ENCODE measurements at regions not wholly inside any gene's neighbourhood (a gene's known extent, or its start where the extent isn't known, plus 50 kb on each side); places are given as distances from the start of the nearest gene placed in this dataset.
"Not testable (repeated sequence)": the region's sequence is repeated elsewhere in the genome, so short reads cannot be mapped to it uniquely, and the experiment has no call there.

DNA sequence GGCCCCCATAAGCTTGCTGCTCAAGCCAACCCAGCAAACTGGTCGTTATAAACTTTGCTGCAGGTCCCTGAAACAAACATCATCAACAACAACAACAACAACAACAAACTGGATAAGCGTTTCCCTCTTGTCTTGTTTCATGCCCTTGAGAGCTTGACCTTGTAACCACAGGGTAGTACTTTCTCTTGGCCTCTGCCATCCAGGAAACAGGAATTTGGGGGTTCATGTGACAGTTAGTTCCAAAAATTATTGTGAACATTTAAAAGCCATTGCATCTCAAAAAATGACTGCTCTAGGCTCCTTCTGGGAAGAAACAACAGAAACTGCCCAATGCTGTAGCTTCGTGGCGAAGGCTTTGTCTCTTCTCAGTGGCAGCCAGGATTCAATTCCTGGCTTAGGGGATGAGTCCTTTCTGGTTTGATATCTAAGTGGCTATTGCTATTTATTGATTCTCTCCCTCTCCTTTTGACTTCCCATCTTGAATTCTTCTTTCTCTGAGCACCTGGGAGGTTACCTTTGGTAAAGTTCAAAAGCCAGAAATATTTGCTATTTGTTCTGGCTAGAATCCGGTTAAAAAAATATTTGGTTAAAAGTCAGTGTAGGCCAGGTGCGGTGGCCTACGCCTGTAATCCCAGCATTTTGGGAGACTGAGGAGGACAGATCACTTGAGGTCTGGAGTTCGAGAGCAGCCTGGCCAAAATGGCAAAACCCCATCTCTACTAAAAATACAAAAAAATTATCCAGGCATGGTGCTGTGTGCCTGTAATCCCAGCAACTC is 52.0 kb upstream of the CPM start:
- no peak for DNase-seq (ENCODE audit: low read depth)

DNA sequence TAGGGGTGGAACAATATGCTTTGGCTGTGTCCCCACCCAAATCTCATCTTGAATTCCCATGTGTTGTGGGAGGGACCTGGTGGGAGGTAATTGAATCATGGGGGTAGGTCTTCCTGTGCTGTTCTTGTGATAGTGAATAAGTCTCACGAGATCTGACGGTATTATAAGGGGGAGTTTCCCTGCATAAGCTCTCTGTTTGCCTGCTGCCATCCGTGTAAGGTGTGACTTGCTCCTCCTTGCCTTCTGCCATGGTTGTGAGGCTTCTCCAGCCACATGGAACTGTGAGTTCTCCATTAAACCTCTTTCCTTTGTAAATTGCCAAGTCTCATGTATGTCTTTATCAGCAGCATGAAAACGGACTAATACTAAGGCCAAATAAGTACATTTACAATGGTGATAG is 64.6 kb upstream of the CPM start:
- not testable (repeated sequence) for DNase-seq (ENCODE audit: low read depth)

DNA sequence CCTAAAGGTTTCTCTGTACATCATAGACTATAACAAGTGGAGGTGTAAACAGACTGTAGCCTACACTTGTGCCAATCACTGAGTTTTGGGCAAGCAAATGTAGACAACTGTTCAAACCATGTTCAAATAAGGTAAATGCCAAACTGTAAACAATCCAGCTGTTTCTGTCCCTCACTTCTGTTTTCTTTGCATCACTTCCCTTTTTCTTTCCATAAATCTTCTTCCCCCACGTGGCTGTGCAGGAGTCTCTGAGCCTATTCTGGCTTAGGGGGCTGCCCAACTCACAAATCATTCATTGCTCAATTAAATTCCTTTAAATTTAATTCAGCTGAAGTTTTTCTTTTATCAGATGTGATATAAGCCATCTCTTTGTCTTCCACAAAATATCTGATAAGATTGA is 65.1 kb upstream of the CPM start:
- no peak for DNase-seq (ENCODE audit: low read depth)

DNA sequence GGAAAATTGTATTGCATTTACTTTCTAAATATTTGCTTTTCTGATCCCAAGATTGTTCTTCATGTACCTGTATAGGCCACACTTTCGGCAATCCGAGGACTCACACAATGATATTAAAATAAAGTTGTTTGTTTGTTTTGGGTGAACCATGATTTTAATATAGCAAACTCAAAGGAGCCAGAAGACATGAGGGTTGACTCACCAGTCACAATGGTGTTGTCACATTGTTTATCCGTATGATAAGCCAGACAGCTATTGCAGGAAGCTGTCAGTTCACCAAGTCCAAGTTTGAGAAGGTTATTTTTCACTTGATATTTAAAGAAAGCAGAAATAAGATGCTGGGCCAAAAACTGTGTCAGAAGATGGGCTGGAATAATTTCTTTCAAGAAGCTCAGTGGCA is 67.1 kb upstream of the CPM start:
- DNase-seq (ENCODE audit: low read depth), result no peak

DNA sequence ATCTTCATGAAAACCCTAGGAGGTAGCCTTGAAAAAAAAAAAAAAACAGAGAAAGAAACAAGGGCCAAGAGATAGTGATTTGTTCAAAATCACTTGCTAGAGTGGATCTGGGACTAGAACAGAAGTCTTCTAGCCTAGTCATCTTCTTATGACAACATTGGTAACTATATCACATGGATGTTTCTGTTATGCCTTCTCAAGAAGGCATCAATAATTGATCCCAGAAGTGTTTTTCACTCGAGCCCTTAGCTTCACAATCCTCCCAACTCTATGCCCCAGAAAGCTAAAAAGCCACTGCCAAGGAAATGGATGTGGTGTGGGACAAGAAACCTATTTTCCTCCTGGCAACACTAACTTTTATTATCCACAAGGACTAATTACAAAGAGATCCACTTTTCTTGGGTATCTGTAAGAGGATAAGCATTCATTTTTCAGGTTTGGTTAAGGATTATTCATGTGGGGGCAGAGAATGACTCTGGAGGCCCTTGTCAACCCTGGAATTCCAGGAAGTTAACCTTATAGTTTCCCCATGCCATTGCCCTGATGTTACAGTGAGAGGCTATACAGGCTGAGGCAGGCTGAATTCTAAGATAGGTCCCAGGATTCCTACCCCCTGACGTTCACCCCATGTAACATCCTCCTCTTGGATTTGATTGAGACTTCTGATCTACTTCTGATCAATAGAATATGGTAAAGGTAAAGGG is 67.7 kb upstream of the CPM start:
- DNase-seq (ENCODE audit: low read depth), result no peak

DNA sequence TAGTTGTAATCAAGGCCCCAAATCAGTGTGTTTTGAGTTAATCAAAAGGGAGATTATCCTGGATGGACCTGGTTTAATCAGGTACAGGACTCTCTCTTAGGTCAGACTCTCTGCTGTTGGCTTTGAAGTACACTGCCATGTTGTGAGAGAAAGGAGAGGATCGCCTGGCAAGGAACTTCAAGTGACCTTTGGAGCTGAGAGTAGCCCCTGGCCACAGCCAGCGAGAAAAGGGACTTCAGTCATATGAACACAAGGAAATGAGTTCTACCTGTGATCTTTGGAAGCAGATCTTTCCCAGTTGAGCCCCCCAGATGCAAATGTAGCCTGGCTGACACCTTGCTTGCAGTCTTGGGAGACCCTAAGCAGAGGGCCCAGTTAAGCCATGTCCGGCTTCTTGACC is 68.3 kb upstream of the CPM start:
- no peak for DNase-seq (ENCODE audit: low read depth)

DNA sequence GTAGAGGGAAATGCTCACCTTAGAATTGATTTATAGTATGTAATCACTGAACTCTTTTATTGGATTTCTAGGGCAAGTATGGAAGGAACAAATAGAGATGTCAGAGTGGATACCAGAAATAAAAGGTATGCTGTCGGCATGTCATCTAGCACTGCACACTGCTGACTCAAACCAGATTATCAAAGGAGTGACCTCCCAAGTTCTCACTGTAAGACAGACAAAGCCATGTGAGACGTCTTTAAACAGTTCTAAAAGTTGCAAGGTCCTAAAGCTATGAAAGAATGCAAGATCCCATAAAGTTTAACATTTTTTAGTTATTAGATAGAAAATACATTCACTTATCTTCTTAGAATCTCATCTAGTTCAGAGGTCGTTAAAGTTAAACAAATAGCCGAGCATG is 70.0 kb upstream of the CPM start:
- DNase-seq (ENCODE audit: low read depth), result no peak

DNA sequence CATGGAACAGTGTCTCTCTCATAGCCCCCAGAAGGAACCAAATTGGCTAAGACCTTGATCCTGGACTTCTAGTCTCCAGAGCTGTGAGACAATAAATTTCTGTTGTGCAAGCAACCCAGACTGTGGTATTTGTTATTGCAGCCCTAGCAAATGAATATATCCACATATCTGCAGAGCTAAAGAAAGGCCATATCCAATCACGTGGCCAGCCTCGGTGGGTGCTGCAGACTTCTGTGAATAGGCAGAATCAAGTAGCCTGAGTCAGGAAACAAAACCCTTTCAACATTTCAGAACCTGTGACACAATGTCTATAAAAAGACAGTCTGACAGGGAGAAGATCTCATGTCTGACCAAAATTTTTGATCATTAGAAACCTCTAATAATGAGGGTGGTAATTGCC is 71.0 kb upstream of the CPM start:
- DNase-seq (ENCODE audit: low read depth), result no peak

DNA sequence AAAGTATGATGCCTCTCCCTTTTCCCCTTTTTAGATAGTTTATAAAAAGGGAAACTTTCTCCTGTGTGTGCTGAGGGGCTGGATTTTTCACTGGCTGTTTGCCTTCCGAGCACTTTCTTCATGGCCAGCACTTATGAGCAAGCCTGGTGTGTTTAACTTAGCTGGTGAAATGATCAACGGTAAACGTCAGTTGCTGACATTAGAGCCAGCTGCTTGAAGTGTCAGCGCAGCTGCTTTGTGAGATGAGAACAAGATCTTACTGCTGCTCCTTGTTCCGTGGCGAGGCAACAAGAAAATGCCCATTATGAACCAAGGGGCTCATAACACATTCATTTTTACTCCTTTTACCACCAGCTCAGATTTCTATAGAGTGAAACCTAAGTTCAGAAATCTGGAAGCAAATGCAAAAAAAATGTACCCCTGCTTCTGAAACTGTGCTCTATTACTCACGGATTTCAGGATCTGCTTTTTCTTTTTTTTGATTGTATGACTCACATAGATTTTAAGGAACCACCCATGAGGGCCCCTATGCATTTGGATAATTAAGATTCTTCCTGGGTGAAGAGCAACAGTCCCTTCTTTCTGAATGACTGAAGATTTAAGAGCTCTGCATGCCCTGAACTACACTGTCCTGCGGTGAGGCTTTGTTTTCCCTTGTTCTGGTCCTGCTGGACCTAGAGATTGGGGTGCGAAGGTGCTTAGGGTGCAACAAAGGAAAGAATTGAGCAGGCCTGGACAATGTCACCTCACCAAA is 74.3 kb upstream of the CPM start:
- no peak for DNase-seq (ENCODE audit: low read depth)

DNA sequence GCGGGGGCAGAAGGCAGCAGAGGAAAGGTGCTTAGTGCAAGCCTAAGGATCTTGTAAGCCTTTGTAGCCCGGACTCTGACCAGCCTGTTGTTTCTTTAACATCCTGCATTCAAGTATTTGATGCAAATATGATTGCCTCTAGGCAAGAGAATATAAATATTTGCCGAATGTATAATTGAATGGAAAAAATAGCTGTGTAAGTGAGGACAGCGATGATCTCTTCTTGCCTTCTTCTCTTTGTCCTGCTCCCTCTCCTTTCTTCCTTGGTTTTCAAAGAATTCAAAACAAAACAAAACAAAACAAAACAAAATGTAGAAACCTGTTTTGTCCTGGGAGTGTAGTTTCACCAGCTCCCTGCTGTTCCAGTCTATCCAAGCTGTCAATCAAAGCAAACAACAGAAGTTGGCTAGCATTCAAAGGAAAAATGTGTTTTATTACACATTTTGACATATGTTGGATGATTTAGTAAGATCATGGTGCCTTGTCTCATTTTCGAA is 74.9 kb upstream of the CPM start:
- no peak for DNase-seq (ENCODE audit: low read depth)

DNA sequence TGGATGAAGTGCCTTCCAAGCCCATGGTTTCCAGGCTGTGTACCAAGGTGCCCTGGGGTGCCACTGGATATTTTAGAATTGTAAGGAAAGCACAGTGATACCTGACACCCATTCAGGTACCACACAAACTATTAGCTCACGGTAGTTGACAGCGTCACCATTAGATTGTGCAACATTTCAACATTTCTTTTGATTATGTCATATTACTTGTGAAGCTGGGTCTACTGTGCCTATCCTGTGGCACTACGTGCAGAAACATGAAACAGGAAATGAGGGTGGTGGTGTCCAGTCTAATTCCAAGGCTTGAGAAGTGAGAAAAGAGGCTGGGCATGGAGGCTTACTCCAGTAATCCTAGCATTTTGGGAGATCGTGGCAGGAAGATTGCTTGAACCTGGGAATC is 75.5 kb upstream of the CPM start:
- DNase-seq (ENCODE audit: low read depth), result no peak

DNA sequence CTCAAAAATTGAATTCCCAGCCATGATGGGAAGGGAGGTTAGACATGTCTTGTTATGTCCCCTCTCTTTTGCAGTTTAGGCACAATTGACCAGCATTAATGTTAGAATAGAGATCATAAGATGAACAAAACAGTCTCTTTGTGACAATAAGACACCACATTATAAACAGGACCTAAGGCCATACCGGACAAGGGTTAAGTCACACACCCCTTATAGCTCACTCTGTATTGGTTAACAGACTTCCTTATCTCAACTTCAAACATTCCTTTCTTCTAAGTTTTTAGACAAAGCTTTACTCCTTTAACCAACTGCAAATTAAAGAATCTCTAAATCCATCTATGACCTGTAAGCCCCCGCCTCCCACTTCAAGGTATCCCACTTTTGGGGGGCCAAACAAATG is 81.1 kb upstream of the CPM start:
- DNase-seq (ENCODE audit: low read depth), result no peak

DNA sequence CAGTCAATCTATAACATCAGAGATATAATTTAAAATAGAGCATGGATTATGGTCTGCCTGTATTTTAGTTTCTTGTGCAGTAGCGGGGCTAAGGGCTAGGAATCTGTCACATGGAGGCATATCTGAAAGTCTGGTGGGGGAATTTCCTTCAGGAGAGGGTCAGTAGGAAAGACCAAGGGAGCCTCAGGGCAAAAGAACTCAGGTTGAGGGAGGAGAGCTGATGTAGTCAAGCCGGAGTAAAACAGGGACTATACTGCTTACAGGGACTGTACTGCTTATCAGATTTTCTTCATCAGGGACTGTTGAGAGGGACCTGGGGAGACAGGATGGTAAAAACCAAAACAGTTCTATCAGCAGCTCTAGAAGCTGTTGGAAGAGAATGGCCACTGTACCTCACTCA is 82.0 kb upstream of the CPM start:
- no peak for DNase-seq (ENCODE audit: low read depth)

DNA sequence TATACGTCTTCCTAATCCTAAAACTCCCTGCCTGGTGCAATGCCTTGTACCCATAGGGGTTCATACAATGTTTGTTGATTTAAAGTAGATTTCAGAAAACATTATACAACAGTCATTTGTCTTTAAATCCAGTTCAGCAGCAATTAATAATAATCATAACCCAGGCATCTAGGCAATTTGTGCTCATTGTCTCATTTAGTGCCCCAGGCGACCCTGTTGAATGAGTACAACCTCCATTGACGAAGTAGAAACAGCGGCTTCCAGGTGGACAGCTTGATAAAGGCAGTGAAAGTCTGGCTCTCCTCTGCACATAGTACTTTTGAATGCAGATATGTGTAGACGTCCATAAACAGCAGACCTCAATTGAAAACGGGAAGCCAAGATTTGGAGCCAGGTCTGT is 82.9 kb upstream of the CPM start:
- DNase-seq (ENCODE audit: low read depth), result no peak

DNA sequence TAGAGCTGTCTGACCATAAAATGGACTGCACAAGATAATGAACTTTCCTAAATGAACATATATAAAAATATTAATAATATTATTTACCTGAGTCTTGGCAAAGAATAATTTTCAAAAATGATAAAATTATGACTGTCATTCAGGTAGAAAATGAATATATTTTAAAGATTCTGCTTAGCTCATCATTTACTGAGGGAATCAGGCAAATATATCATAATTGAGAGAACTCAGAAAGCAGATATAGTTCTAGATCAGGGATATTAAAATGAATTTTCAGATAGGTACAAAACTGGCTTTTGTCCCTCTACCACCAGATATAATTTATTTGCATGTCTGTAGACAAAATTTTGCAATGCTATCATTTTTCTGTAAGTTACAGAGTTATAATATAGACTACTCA is 86.1 kb upstream of the CPM start:
- no peak for DNase-seq (ENCODE audit: low read depth)

DNA sequence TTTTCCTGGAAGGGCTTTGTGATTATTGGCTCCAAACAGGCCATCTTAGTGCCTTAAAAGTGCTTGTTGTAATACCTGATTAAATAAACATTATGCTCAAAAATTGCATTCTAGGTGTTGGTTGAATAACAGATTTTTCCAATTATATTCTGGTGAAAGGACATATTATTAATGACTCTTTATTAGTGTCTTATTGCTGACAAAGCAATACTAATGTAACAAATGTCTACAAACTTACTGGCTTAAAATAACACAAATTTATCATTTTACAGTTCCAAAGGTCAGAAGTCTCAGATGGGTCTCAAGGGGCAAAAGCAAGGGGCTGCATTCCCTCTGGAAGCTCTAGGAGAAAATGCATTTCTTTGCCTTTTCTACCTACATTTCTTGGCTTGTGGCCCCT is 86.9 kb upstream of the CPM start:
- no peak for DNase-seq (ENCODE audit: low read depth)

DNA sequence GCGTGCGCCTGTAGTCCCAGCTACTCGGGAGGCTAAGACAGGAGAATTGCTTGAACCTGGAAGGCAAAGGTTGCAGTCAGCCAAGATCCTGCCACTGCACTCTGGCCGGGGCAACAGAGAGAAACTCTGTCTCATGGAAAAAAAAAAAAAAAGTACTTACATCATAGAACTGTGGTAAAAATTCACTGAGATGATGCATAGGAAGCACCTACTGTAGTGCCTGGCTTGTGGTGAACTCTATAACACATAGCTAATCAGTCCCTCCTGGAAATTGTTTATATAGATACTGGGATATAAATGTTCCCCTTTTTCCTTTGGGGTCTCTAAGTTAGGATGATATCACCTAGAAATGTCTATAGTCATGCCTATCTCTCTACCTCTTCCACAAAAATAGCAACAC is 89.7 kb upstream of the CPM start:
- no peak for DNase-seq (ENCODE audit: low read depth)

DNA sequence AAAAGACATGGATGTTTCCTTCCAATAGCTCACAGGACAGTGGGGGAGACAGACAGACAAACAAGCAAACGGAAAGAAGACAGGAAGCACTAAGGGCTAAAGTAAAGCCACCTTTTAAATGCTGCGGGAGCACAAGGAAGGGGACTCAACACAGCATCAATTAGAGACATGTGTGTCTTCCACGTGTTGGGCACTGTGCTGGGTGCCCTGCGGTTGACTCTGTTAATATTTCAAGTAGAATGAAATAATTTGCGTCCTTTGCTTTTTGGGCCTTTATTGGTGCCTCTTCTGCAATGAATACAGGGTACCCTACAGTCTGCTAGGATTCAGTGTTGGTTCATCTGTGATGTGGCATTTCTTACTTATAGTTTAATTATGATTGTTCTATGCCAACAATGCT is 90.9 kb upstream of the CPM start:
- DNase-seq (ENCODE audit: low read depth), result no peak

DNA sequence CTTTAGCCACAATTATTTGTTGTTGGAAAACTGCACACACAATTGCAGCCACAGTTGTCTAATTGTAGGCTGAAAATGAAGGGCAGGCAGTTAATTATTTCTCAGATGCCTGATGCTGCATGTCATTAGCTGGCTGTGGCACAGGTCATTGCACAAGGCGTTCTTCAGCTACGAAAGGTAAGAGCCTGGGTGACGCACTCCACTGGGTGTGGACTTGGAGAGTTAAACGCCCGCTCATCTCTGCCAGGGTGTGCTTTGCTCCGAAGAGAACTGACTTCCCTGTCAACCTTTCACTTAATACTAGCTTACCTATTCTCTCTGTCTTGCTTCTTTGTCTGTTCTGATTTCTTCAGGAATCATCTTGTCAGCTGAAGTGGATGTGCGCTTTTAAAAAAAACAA is 91.4 kb upstream of the CPM start:
- no peak for DNase-seq (ENCODE audit: low read depth)

DNA sequence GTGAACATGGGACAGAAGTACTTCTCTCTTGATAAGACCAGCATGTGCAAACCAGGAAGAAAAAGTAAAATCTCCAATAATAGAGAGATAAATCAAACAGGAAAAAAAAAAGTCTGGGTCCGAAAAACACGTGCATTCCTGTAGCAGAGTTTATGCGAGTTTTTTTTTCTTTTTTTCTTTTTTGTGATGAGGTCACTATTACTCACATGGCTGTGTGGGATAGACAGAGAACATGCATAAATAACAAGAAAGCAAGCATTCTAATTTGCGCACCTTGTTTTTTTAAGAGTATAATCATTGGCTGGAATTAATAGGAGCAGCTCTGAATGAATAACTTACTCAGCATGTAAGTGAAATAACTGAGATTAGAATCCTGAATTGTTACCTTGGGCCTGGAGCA is 91.9 kb upstream of the CPM start:
- no peak for DNase-seq (ENCODE audit: low read depth)

DNA sequence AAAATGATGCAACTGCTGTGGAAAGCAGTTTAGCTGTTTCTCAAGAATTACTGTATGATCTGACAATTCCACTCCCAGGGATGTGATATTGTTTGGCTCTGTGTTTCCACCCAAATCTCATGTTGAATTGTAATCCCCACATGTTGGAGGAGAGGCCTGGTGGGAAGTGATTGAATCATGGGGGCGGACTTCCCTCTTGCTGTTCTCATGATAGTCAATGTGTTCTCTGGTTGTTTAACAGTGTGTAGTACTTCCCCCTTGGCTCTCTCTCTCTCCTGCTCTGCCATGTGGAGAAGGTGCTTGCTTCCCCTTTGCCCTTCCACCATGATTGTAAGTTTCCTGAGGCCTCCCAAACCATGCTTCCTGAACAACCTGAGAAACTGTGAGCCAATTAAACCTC is 93.4 kb upstream of the CPM start:
- no peak for DNase-seq (ENCODE audit: low read depth)

DNA sequence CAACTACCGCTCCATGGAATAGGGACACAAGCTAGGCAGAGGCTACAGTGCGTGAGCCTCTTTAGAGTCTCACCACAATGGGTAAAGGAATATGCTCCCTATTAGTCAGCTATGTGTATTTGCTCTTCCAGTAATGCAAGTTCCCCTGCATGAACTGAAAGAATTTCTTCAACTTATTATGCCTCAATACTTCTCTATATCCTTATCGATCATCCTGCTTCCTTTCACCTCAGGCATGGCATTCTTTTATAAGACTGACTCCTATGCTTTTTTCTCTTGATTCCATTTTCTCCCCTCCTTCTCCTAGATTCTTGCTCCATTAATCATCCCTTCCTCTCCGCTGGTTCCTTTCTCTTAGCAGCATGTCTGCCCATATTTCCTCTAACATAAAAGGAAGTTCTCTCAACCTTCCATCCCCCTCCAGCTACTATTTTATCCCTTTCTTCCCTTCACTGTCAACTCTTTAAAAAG is 94.5 kb upstream of the CPM start:
- DNase-seq (ENCODE audit: low read depth), result no peak

Data from stimulated activated CD8-positive, alpha-beta memory T cell treated with anti-CD3 and anti-CD28 coated beads, Interleukin-12 subunit alpha, Interleukin-12 subunit beta, amount 100 ng/mL, for 4 hours (primary cell).